Panc1 (cell line): ENCODE measurements at regions not wholly inside any gene's neighbourhood (a gene's known extent, or its start where the extent isn't known, plus 50 kb on each side); places are given as distances from the start of the nearest gene placed in this dataset.

Experiments used
- ATAC-seq: fragments of 200-7000 bp; cut with Tn5 transposase; 2 replicates; pipeline ENCODE4 v1.9.1; 2020; ENCODE audit warnings: mild to moderate bottlenecking, moderate library complexity
- BruUV-seq: library from RNA; stranded (reverse); fragments of 400-500 nt; replicated peaks from 2 replicates; lab custom pipeline; 2021; lab: Mats Ljungman, UMichigan
- CTCF ChIA-PET: fragments of 300-600 bp; sonication (Branson Sonifier 250); formaldehyde crosslinking; loops from one replicate; lab custom pipeline; 2022; ENCODE audit warnings: antibody characterized with exemption; lab: Charles Lee
- POLR2A ChIA-PET: fragments of 300-600 bp; sonication (Branson Sonifier 250); formaldehyde crosslinking; loops from one replicate; lab custom pipeline; 2022; ENCODE audit warnings: antibody characterized with exemption; lab: Charles Lee
- DNase-seq: peaks from one replicate; pipeline ENCODE4 v3.0.0-alpha.2; 2010; ENCODE audit warnings: low read depth, low spot score
- H3K27ac ChIP-seq: 2 replicates; pipeline ENCODE4 v1.5.1; 2011; ENCODE audit warnings: mild to moderate bottlenecking, low read length, inconsistent platforms
- H3K27me3 ChIP-seq: fragments of 200-500 bp; sonication (Bioruptor generic); 2 replicates; pipeline ENCODE4 v1.6.0; 2014; ENCODE audit warnings: low read length, inconsistent platforms; ENCODE audit not compliant: control insufficient read depth, insufficient read depth
- H3K36me3 ChIP-seq: fragments of 200-500 bp; sonication (Bioruptor generic); 2 replicates; pipeline ENCODE4 v1.5.1; 2014; ENCODE audit warnings: inconsistent platforms, mild to moderate bottlenecking, low read length, moderate library complexity; ENCODE audit not compliant: control insufficient read depth, insufficient read depth
- H3K4me1 ChIP-seq: 2 replicates; pipeline ENCODE4 v1.5.1; 2011; ENCODE audit warnings: inconsistent platforms, mild to moderate bottlenecking, low read length, moderate library complexity; ENCODE audit not compliant: control insufficient read depth, insufficient read depth
- H3K4me3 ChIP-seq, 2 experiments: 2 replicates each; pipeline ENCODE4 v1.5.1; 2011 to 2012; ENCODE audit warnings: low read depth in 2 of 2, low read length in 2 of 2, mild to moderate bottlenecking in 2 of 2, inconsistent platforms in 1 of 2, moderate library complexity in 1 of 2
- H3K9me3 ChIP-seq: fragments of 200-500 bp; sonication (Bioruptor generic); 2 replicates; pipeline ENCODE4 v1.5.1; 2014; ENCODE audit warnings: low read depth, mild to moderate bottlenecking, inconsistent platforms, low read length, moderate library complexity; ENCODE audit not compliant: control insufficient read depth, insufficient read depth
- CTCF ChIP-seq: fragments of 450-650 bp; IDR thresholded peaks from 2 replicates; pipeline ENCODE4 v1.5.1; 2017; ENCODE audit warnings: mild to moderate bottlenecking
- POLR2AphosphoS5 ChIP-seq: IDR thresholded peaks from 2 replicates; pipeline ENCODE4 v1.6.1; 2012; ENCODE audit warnings: mild to moderate bottlenecking, low read depth, low read length, moderate library complexity
- REST ChIP-seq, 2 experiments: IDR thresholded peaks; 2 replicates each; pipeline ENCODE4 v1.6.1; 2011 to 2012; ENCODE audit warnings: low read depth in 2 of 2, control low read depth in 1 of 2, low read length in 1 of 2, mild to moderate bottlenecking in 1 of 2, moderate library complexity in 1 of 2; ENCODE audit not compliant: insufficient read depth in 1 of 2
- SIN3A ChIP-seq: IDR thresholded peaks from 2 replicates; pipeline ENCODE4 v1.6.1; 2012; ENCODE audit warnings: low read depth, mild to moderate bottlenecking, low read length, moderate library complexity, borderline replicate concordance; ENCODE audit not compliant: insufficient read depth
- TCF7L2 ChIP-seq: IDR thresholded peaks from 2 replicates; pipeline ENCODE4 v1.6.1; 2011; ENCODE audit warnings: mild to moderate bottlenecking, low read depth, low read length, inconsistent platforms
- in situ Hi-C: cut with HindIII; loops from 2 replicates; pipeline ENCODE4 v1.10.0; 2016; ENCODE audit warnings: low sequenced_read_pairs, low pct_unique_long_range_greater_than_20kb
- intact Hi-C: fragments of 100-400 bp; cut with micrococcal nuclease; formaldehyde crosslinking; loops from one replicate; pipeline ENCODE4 v1.10.0; 2022; ENCODE audit not compliant: unreplicated experiment

GRCh38 chr1:143699115-143699514 lies 272.7 kb downstream of the FAM72C start:
- in situ Hi-C loops = no loop called here

GRCh38 chr1:143698016-143698415 lies 273.8 kb downstream of the FAM72C start:
- no TSS peak for BruUV-seq
- H3K4me3 ChIP-seq = no peak overlapping the region
- TF ChIP-seq TCF7L2 (no peak), REST (IDR thresholded peaks at IDR 0.05; ENCODE audit: insufficient read depth in 1 of 2, low read depth in 2 of 2, low read length in 1 of 2) (no peak), CTCF (no peak), SIN3A (no peak), POLR2AphosphoS5 (no peak)
- in situ Hi-C loops (no loop called here), intact Hi-C loops (no loop called here)
- DNase-seq = no peak
- H3K27me3 ChIP-seq = no peaks in the 10 kb centered on the region
- no peak overlapping the region for H3K27ac ChIP-seq
- POLR2A ChIA-PET = no interaction called here
- no peaks in the 10 kb centered on the region for H3K9me3 ChIP-seq
- no peaks in the 10 kb centered on the region for H3K36me3 ChIP-seq
- CTCF ChIA-PET = no interaction called here
- no peak for ATAC-seq
- no peaks in the 10 kb centered on the region for H3K4me1 ChIP-seq

More at GRCh38 chr1:143699115-143699514, 272.7 kb downstream of the FAM72C start:
- CTCF ChIA-PET = no interaction called here
- ATAC-seq = no peak
- Histone ChIP-seq H3K9me3 (no peaks in the 10 kb centered on the region), H3K4me1 (no peaks in the 10 kb centered on the region), H3K27me3 (no peaks in the 10 kb centered on the region), H3K36me3 (no peaks in the 10 kb centered on the region), H3K27ac (no peak overlapping the region), H3K4me3 (no peak overlapping the region)
- no peak for DNase-seq
- TF ChIP-seq REST (IDR thresholded peaks at IDR 0.05; ENCODE audit: insufficient read depth in 1 of 2, low read depth in 2 of 2, low read length in 1 of 2) (no peak), POLR2AphosphoS5 (no peak), CTCF (no peak), SIN3A (no peak), TCF7L2 (no peak)
- intact Hi-C loops = no loop called here
- BruUV-seq = no TSS peak
- POLR2A ChIA-PET = no interaction called here
